ENCODE measurements at regions not wholly inside any gene's neighbourhood (a gene's known extent, or its start where the extent isn't known, plus 50 kb on each side); places are given as distances from the start of the nearest gene placed in this dataset.

DNA sequence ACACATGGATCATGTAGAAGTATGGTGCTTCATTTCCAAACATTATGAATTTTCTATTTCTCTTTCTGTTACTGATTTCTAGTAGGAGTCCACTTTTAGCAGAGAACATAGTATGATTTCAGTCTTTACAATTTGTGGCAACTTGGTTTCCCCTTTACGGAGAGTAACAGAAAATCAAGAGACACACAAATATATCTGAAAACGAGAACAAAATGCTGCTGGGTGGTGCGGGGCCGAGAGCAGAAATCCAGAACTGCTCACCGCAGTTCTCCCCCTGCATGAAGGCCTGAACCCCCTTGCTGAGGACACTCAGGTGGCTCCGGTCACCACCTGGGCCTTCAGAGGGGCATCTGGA is 94.5 kb upstream of the FMN2 start:
- TF ChIP-seq EZH2phosphoT487 (IDR thresholded peaks at IDR 0.05; ENCODE audit: low read length) (no peak), EZH2 (optimal IDR thresholded peaks at IDR 0.05; ENCODE audit: low read depth, low read length) (no peak)
- TF ChIP-seq, protein P1, sequence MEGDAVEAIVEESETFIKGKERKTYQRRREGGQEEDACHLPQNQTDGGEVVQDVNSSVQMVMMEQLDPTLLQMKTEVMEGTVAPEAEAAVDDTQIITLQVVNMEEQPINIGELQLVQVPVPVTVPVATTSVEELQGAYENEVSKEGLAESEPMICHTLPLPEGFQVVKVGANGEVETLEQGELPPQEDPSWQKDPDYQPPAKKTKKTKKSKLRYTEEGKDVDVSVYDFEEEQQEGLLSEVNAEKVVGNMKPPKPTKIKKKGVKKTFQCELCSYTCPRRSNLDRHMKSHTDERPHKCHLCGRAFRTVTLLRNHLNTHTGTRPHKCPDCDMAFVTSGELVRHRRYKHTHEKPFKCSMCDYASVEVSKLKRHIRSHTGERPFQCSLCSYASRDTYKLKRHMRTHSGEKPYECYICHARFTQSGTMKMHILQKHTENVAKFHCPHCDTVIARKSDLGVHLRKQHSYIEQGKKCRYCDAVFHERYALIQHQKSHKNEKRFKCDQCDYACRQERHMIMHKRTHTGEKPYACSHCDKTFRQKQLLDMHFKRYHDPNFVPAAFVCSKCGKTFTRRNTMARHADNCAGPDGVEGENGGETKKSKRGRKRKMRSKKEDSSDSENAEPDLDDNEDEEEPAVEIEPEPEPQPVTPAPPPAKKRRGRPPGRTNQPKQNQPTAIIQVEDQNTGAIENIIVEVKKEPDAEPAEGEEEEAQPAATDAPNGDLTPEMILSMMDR (IDR thresholded peaks at IDR 0.05; ENCODE audit: low read length) = no peak
